OCI-LY7 (cell line): ENCODE measurements at regions not wholly inside any gene's neighbourhood (a gene's known extent, or its start where the extent isn't known, plus 50 kb on each side); places are given as distances from the start of the nearest gene placed in this dataset.
"Not testable (repeated sequence)": the region's sequence is repeated elsewhere in the genome, so short reads cannot be mapped to it uniquely, and the experiment has no call there.

Experiments
- CTCF ChIP-seq: fragments of 200-600 bp; sonication (generic); conservative IDR thresholded peaks from 2 replicates; pipeline ENCODE4 v1.5.1; 2014; ENCODE audit warnings: mild to moderate bottlenecking, antibody characterized with exemption, low read length, moderate library complexity, mixed read lengths
- EZH2phosphoT487 ChIP-seq: fragments of 200-600 bp; sonication (generic); IDR thresholded peaks from 2 replicates; pipeline ENCODE4 v1.6.1; 2018; ENCODE audit warnings: low read depth, borderline replicate concordance, mild to moderate bottlenecking, mixed run types, antibody characterized with exemption, low read length, moderate library complexity, mixed read lengths

- not testable (repeated sequence) for TF ChIP-seq EZH2phosphoT487, CTCF
These were observed 94.4 kb downstream of the OLFM1 start for GRCh38 chr9:135181841-135182240.
